Smooth muscle cell (in vitro differentiated cells): ENCODE measurements at regions not wholly inside any gene's neighbourhood (a gene's known extent, or its start where the extent isn't known, plus 50 kb on each side); places are given as distances from the start of the nearest gene placed in this dataset.

Source experiments
- DNase-seq: peaks from one replicate; lab custom pipeline; 2025; ENCODE audit not compliant: unreplicated experiment; lab: John Stamatoyannopoulos, UW
- H2AFZ ChIP-seq: fragments of 200-600 bp; sonication (generic); 2 replicates; pipeline ENCODE4 v1.6.0; 2016; ENCODE audit warnings: antibody characterized with exemption, low read depth, mild to moderate bottlenecking
- H3F3A ChIP-seq: fragments of 200-600 bp; sonication (generic); 2 replicates; pipeline ENCODE4 v1.6.0; 2017; ENCODE audit warnings: antibody characterized with exemption, low read depth
- H3K27ac ChIP-seq: fragments of 200-600 bp; sonication (generic); 2 replicates; pipeline ENCODE4 v1.5.1; 2016; ENCODE audit warnings: low read depth, mild to moderate bottlenecking
- H3K27me3 ChIP-seq: fragments of 200-600 bp; sonication (generic); 2 replicates; pipeline ENCODE4 v1.6.1; 2016; ENCODE audit warnings: low read depth, mild to moderate bottlenecking
- H3K36me3 ChIP-seq: fragments of 200-600 bp; sonication (generic); 2 replicates; pipeline ENCODE4 v1.5.1; 2016; ENCODE audit warnings: low read depth
- H3K4me1 ChIP-seq: fragments of 200-600 bp; sonication (generic); 2 replicates; pipeline ENCODE4 v1.5.1; 2016; ENCODE audit warnings: low read depth
- H3K4me2 ChIP-seq: fragments of 200-600 bp; sonication (generic); 2 replicates; pipeline ENCODE4 v1.6.0; 2016; ENCODE audit warnings: mild to moderate bottlenecking
- H3K4me3 ChIP-seq: fragments of 200-600 bp; sonication (generic); 2 replicates; pipeline ENCODE4 v1.5.1; 2016; ENCODE audit warnings: mild to moderate bottlenecking
- H3K79me2 ChIP-seq: fragments of 200-600 bp; sonication (generic); 2 replicates; pipeline ENCODE4 v1.6.0; 2016; ENCODE audit warnings: low read depth, mild to moderate bottlenecking
- H3K9ac ChIP-seq: fragments of 200-600 bp; sonication (generic); 2 replicates; pipeline ENCODE4 v1.6.0; 2016; ENCODE audit warnings: low read depth
- H3K9me3 ChIP-seq: fragments of 200-600 bp; sonication (generic); replicated peaks from 2 replicates; pipeline ENCODE4 v1.5.1; 2016; ENCODE audit warnings: low read depth
- H4K20me1 ChIP-seq: fragments of 200-600 bp; sonication (generic); 2 replicates; pipeline ENCODE4 v1.6.0; 2016; ENCODE audit warnings: low read depth
- WGBS: methylation state at CpG from one replicate; pipeline ENCODE4 v1.1.7; 2016; ENCODE audit warnings: low lambda C conversion rate; 5-methylcytosine and 5-hydroxymethylcytosine counted together
- TF ChIP-seq, protein P1 (sequence below): fragments of 200-600 bp; sonication (generic); IDR thresholded peaks from 2 replicates; pipeline ENCODE4 v1.5.1; 2017; ENCODE audit warnings: borderline replicate concordance, mild to moderate bottlenecking, antibody characterized with exemption; ENCODE audit not compliant: insufficient read depth, poor library complexity, severe bottlenecking

DNA sequence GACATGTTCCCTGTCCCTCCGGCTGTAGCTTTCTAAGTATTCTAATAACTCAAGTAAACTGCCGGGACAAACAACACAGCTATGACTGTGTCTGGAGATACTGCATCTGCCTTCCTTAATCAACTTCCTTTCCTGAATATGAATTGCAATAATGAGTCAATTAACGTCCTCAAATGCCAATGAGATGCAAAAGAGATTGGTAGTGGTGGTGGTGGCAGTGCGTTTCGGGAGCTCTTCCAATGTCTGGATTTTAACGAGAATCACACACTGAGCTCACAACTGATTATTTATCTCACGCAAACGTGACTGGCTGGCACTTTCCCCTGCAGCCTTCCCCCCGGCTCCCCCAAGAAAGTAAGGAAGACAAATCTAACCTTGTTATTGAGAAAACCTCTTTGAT lies 226.1 kb upstream of the GK2 start:
- 71% methylated on average over 9 of the region's 9 CpGs for WGBS
- Histone ChIP-seq H3K4me3 (no peak overlapping the region), H3K9ac (no peak overlapping the region), H3F3A (no peaks in the 10 kb centered on the region), H3K36me3 (no peaks in the 10 kb centered on the region), H3K27ac (no peak overlapping the region), H4K20me1 (no peaks in the 10 kb centered on the region), H3K9me3 (no peaks in the 10 kb centered on the region), H3K27me3 (no peaks in the 10 kb centered on the region), H3K4me2 (no peak overlapping the region), H3K79me2 (no peaks in the 10 kb centered on the region), H3K4me1 (no peaks in the 10 kb centered on the region), H2AFZ (no peak overlapping the region)
- DNase-seq, result no peak
- TF ChIP-seq, protein P1, sequence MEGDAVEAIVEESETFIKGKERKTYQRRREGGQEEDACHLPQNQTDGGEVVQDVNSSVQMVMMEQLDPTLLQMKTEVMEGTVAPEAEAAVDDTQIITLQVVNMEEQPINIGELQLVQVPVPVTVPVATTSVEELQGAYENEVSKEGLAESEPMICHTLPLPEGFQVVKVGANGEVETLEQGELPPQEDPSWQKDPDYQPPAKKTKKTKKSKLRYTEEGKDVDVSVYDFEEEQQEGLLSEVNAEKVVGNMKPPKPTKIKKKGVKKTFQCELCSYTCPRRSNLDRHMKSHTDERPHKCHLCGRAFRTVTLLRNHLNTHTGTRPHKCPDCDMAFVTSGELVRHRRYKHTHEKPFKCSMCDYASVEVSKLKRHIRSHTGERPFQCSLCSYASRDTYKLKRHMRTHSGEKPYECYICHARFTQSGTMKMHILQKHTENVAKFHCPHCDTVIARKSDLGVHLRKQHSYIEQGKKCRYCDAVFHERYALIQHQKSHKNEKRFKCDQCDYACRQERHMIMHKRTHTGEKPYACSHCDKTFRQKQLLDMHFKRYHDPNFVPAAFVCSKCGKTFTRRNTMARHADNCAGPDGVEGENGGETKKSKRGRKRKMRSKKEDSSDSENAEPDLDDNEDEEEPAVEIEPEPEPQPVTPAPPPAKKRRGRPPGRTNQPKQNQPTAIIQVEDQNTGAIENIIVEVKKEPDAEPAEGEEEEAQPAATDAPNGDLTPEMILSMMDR, result no peak

DNA sequence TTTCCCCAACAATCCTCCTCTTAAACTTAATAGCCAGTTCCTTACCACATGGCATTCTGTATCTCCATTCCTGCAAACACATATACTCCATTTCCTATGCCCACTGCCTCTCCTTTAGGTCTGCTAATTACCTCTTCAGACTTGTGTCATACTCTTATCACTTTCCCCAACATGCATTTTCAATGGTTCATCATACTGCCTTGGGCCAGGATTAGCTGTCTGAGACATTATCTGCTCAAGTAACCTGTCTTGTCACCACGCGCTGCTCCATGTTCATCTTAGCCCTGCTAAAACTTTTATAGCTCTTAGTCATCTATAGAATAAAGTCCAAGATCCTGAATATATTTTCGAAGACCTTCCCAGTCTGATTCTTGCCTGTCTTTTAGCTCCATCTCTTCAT lies 224.1 kb upstream of the GK2 start:
- DNase-seq, result no peak
- H3K27ac ChIP-seq, result no peak overlapping the region
- no peaks in the 10 kb centered on the region for H4K20me1 ChIP-seq
- H3K9me3 ChIP-seq, result no peaks in the 10 kb centered on the region
- no peaks in the 10 kb centered on the region for H3K27me3 ChIP-seq
- no peak overlapping the region for H3K4me3 ChIP-seq
- H3K9ac ChIP-seq, result no peak overlapping the region
- no peaks in the 10 kb centered on the region for H3K4me1 ChIP-seq
- H3K4me2 ChIP-seq, result no peak overlapping the region
- H3K79me2 ChIP-seq, result no peaks in the 10 kb centered on the region
- TF ChIP-seq, protein P1, result no peak
- no peaks in the 10 kb centered on the region for H3F3A ChIP-seq
- no peaks in the 10 kb centered on the region for H3K36me3 ChIP-seq
- H2AFZ ChIP-seq, result no peak overlapping the region
- 48% methylated on average over 3 of the region's 3 CpGs for WGBS

DNA sequence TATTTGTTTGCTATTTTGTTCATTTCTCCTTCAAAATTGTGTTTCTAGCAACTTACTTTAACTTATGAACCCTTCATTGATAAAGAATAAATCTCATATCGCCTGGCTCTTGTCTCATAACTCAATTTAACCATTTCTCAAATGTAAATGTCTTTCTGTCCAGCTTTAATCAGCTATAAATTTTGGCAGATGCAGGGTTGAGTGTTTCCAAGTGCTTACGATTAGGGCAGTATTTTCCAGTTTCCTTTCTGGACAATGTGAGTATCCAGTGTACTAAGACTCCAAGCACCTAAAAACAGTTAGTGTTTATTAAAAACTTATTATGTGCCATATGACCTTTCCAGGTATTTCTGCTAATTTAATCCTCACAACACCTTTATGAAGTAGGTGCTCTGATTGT lies 218.6 kb upstream of the GK2 start:
- Histone ChIP-seq H2AFZ (no peak overlapping the region), H3K9ac (no peak overlapping the region), H3K4me2 (no peak overlapping the region), H3F3A (no peaks in the 10 kb centered on the region), H3K27me3 (no peaks in the 10 kb centered on the region), H3K4me1 (no peaks in the 10 kb centered on the region), H3K27ac (no peak overlapping the region), H3K79me2 (no peaks in the 10 kb centered on the region), H3K9me3 (no peaks in the 10 kb centered on the region), H3K4me3 (no peak overlapping the region), H4K20me1 (no peaks in the 10 kb centered on the region), H3K36me3 (no peaks in the 10 kb centered on the region)
- no peak for DNase-seq
- TF ChIP-seq, protein P1, result no peak
- 76% methylated on average over 2 of the region's 2 CpGs for WGBS

DNA sequence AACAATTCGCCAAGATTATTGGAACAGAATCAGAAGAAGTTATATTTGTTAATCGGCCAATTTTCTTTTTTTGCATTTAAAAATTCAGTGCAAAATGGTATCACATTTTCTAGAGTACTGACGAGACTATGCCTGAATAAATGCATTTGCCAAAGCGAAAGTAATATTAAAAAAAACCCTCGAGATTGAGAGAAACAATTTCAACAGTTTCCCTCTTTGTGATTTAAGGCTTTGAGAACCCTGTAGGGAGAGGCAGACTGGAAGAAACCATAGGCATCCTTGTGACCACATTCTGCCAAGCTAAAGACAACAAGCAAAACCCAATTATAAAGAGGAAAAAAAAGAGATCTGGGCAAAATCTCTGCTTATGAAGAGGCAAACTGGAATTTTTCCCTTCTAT lies 218.1 kb upstream of the GK2 start:
- Histone ChIP-seq H3K9me3 (no peaks in the 10 kb centered on the region), H3F3A (no peaks in the 10 kb centered on the region), H2AFZ (no peak overlapping the region), H3K36me3 (no peaks in the 10 kb centered on the region), H3K9ac (no peak overlapping the region), H3K27ac (no peak overlapping the region), H3K79me2 (no peaks in the 10 kb centered on the region), H3K27me3 (no peaks in the 10 kb centered on the region), H4K20me1 (no peaks in the 10 kb centered on the region), H3K4me3 (no peak overlapping the region), H3K4me1 (no peaks in the 10 kb centered on the region), H3K4me2 (no peak overlapping the region)
- TF ChIP-seq, protein P1, result no peak
- no peak for DNase-seq
- 89% methylated on average over 5 of the region's 5 CpGs for WGBS
